ENCODE measurements at regions not wholly inside any gene's neighbourhood (a gene's known extent, or its start where the extent isn't known, plus 50 kb on each side); places are given as distances from the start of the nearest gene placed in this dataset.
"Not testable (repeated sequence)": the region's sequence is repeated elsewhere in the genome, so short reads cannot be mapped to it uniquely, and the experiment has no call there.

GRCh38 chr17:77834170-77835115 lies 124.1 kb upstream of the TNRC6C start:
- peak; percentile 65 to 96 for DNase-seq (ENCODE audit: low read depth in 2 of 2)
- Histone ChIP-seq H3K4me1 (ENCODE audit: control insufficient read depth, extremely low read depth, insufficient read depth, low read length) (peaks cover 7% of the 10 kb centered on the region), H3K4me3 (replicated peaks in 1 of 4; ENCODE audit: control extremely low read depth in 1 of 4, insufficient read depth in 1 of 4, low read depth in 3 of 4, low read length in 4 of 4) (no peak overlapping the region), H4K20me1 (ENCODE audit: control insufficient read depth, extremely low read depth, insufficient read depth, low read length) (no peaks in the 10 kb centered on the region), H3K27ac (ENCODE audit: insufficient read depth, low read length) (no peak overlapping the region), H3K4me2 (ENCODE audit: extremely low read depth, insufficient read depth, low read length) (no peak overlapping the region), H3K79me2 (ENCODE audit: control insufficient read depth, insufficient read depth, low read length) (no peaks in the 10 kb centered on the region), H3K9ac (ENCODE audit: insufficient read depth, low read length) (no peak overlapping the region), H3K36me3 (ENCODE audit: control insufficient read depth, insufficient read depth, low read length) (no peaks in the 10 kb centered on the region), H3K9me3 (ENCODE audit: control insufficient read depth, insufficient read depth, low read depth, low read length) (no peaks in the 10 kb centered on the region), H3K27me3 (ENCODE audit: control insufficient read depth, insufficient read depth, low read length) (no peaks in the 10 kb centered on the region), H2AFZ (ENCODE audit: low read length) (no peak overlapping the region)
- no peak for TF ChIP-seq EZH2 (IDR thresholded peaks at IDR 0.05; ENCODE audit: low read length, missing control alignments)
- TF ChIP-seq CTCF (conservative IDR thresholded peaks at IDR 0.05 in 1 of 2, IDR thresholded peaks at IDR 0.05 in 1 of 2; ENCODE audit: low read depth in 1 of 2, low read length in 2 of 2), result no peak

- peak; percentile 15 to 87 for DNase-seq (ENCODE audit: low read depth in 2 of 2)
- H3K4me3 ChIP-seq (replicated peaks in 1 of 4; ENCODE audit: control extremely low read depth in 1 of 4, insufficient read depth in 1 of 4, low read depth in 3 of 4, low read length in 4 of 4), result no peak overlapping the region
- no peak for TF ChIP-seq EZH2 (IDR thresholded peaks at IDR 0.05; ENCODE audit: low read length, missing control alignments)
- no peak for TF ChIP-seq CTCF (conservative IDR thresholded peaks at IDR 0.05 in 1 of 2, IDR thresholded peaks at IDR 0.05 in 1 of 2; ENCODE audit: low read depth in 1 of 2, low read length in 2 of 2)
Measured at GRCh38 chr17:77836557-77837041, 121.9 kb upstream of the TNRC6C start.

GRCh38 chr17:77837072-77837471 lies 121.4 kb upstream of the TNRC6C start:
- not testable (repeated sequence) for H3K79me2 ChIP-seq (ENCODE audit: control insufficient read depth, insufficient read depth, low read length); H3K9ac ChIP-seq (ENCODE audit: insufficient read depth, low read length); H2AFZ ChIP-seq (ENCODE audit: low read length); H3K4me1 ChIP-seq (ENCODE audit: control insufficient read depth, extremely low read depth, insufficient read depth, low read length); DNase-seq (ENCODE audit: low read depth in 2 of 2); H3K9me3 ChIP-seq (ENCODE audit: control insufficient read depth, insufficient read depth, low read depth, low read length); H3K4me3 ChIP-seq (replicated peaks in 1 of 4; ENCODE audit: control extremely low read depth in 1 of 4, insufficient read depth in 1 of 4, low read depth in 3 of 4, low read length in 4 of 4); H3K36me3 ChIP-seq (ENCODE audit: control insufficient read depth, insufficient read depth, low read length); H3K4me2 ChIP-seq (ENCODE audit: extremely low read depth, insufficient read depth, low read length); H3K27ac ChIP-seq (ENCODE audit: insufficient read depth, low read length); H4K20me1 ChIP-seq (ENCODE audit: control insufficient read depth, extremely low read depth, insufficient read depth, low read length); H3K27me3 ChIP-seq (ENCODE audit: control insufficient read depth, insufficient read depth, low read length)

More at GRCh38 chr17:77836557-77837041, 121.9 kb upstream of the TNRC6C start:
- H2AFZ ChIP-seq (ENCODE audit: low read length), result no peak overlapping the region
- no peak overlapping the region for H3K27ac ChIP-seq (ENCODE audit: insufficient read depth, low read length)
- H3K9ac ChIP-seq (ENCODE audit: insufficient read depth, low read length), result no peak overlapping the region
- no peaks in the 10 kb centered on the region for H4K20me1 ChIP-seq (ENCODE audit: control insufficient read depth, extremely low read depth, insufficient read depth, low read length)
- H3K4me1 ChIP-seq (ENCODE audit: control insufficient read depth, extremely low read depth, insufficient read depth, low read length), result no peaks in the 10 kb centered on the region
- no peaks in the 10 kb centered on the region for H3K36me3 ChIP-seq (ENCODE audit: control insufficient read depth, insufficient read depth, low read length)
- no peaks in the 10 kb centered on the region for H3K79me2 ChIP-seq (ENCODE audit: control insufficient read depth, insufficient read depth, low read length)
- H3K9me3 ChIP-seq (ENCODE audit: control insufficient read depth, insufficient read depth, low read depth, low read length), result no peaks in the 10 kb centered on the region
- no peaks in the 10 kb centered on the region for H3K27me3 ChIP-seq (ENCODE audit: control insufficient read depth, insufficient read depth, low read length)
- no peak overlapping the region for H3K4me2 ChIP-seq (ENCODE audit: extremely low read depth, insufficient read depth, low read length)
